Lower leg skin (tissue), 3 donors: ENCODE measurements at regions not wholly inside any gene's neighbourhood (a gene's known extent, or its start where the extent isn't known, plus 50 kb on each side); places are given as distances from the start of the nearest gene placed in this dataset.

ENCODE experiments used
- CTCF ChIP-seq, 3 donors: fragments of 450-650 bp; IDR thresholded peaks; one replicate each; pipeline ENCODE4 v1.5.1; 2016; ENCODE audit warnings: antibody characterized with exemption in 3 of 3, mild to moderate bottlenecking in 3 of 3, moderate library complexity in 2 of 3
- POLR2A ChIP-seq, 2 donors: fragments of 450-650 bp; IDR thresholded peaks; one replicate each; pipeline ENCODE4 v1.6.1; 2016 to 2017; ENCODE audit warnings: antibody characterized with exemption in 2 of 2, mild to moderate bottlenecking in 1 of 2, moderate library complexity in 1 of 2

- no peak for TF ChIP-seq CTCF (IDR thresholded peaks at IDR 0.05)
- no peak for TF ChIP-seq POLR2A (IDR thresholded peaks at IDR 0.05)
These were observed 390.0 kb downstream of the AEBP2 start for GRCh38 chr12:19829100-19829853.
